Mesothelial cell of epicardium (in vitro differentiated cells): ENCODE measurements at regions not wholly inside any gene's neighbourhood (a gene's known extent, or its start where the extent isn't known, plus 50 kb on each side); places are given as distances from the start of the nearest gene placed in this dataset.

ENCODE experiments used
- DNase-seq, 2 experiments: peaks; one replicate each; pipeline ENCODE4 v3.0.0; 2021; ENCODE audit warnings: low spot score in 2 of 2; ENCODE audit not compliant: unreplicated experiment in 2 of 2
- H3K27ac Mint-ChIP-seq: 2 replicates; pipeline ENCODE4 v1.8.0; 2021; ENCODE audit warnings: mixed read lengths
- H3K27me3 Mint-ChIP-seq: 2 replicates; pipeline ENCODE4 v1.8.0; 2021; ENCODE audit warnings: low read depth, mixed read lengths
- H3K36me3 Mint-ChIP-seq: 2 replicates; pipeline ENCODE4 v1.8.0; 2021; ENCODE audit warnings: mixed read lengths
- H3K4me1 Mint-ChIP-seq: 2 replicates; pipeline ENCODE4 v1.8.0; 2021; ENCODE audit warnings: mixed read lengths
- H3K4me3 Mint-ChIP-seq: 2 replicates; pipeline ENCODE4 v1.8.0; 2021; ENCODE audit warnings: mild to moderate bottlenecking, moderate library complexity, mixed read lengths
- H3K9me3 Mint-ChIP-seq: 2 replicates; pipeline ENCODE4 v1.8.0; 2021; ENCODE audit warnings: mixed read lengths
- CTCF ChIP-seq: fragments of 200-600 bp; sonication (generic); IDR thresholded peaks from one replicate; pipeline ENCODE4 v1.5.0; 2021; ENCODE audit warnings: antibody characterized with exemption; ENCODE audit not compliant: unreplicated experiment

GRCh38 chr22:48651036-48651890 lies 1176.4 kb downstream of the BRD1 start:
- Mint-ChIP-seq H3K4me3 (no peak overlapping the region), H3K27ac (no peak overlapping the region), H3K27me3 (no peaks in the 10 kb centered on the region), H3K9me3 (no peaks in the 10 kb centered on the region), H3K4me1 (no peaks in the 10 kb centered on the region), H3K36me3 (no peaks in the 10 kb centered on the region)
- no peak for DNase-seq
- TF ChIP-seq CTCF, result no peak

- no peaks in the 10 kb centered on the region for H3K4me1 Mint-ChIP-seq
- no peaks in the 10 kb centered on the region for H3K9me3 Mint-ChIP-seq
- no peaks in the 10 kb centered on the region for H3K27me3 Mint-ChIP-seq
- no peak for TF ChIP-seq CTCF
- no peak overlapping the region for H3K4me3 Mint-ChIP-seq
- H3K36me3 Mint-ChIP-seq, result no peaks in the 10 kb centered on the region
- no peak for DNase-seq
- H3K27ac Mint-ChIP-seq, result no peak overlapping the region
Observed at GRCh38 chr22:48650323-48651035, 1177.2 kb downstream of the BRD1 start.

- H3K27ac Mint-ChIP-seq, result no peak overlapping the region
- H3K27me3 Mint-ChIP-seq, result no peaks in the 10 kb centered on the region
- TF ChIP-seq CTCF, result no peak
- no peaks in the 10 kb centered on the region for H3K9me3 Mint-ChIP-seq
- DNase-seq, result no peak
- H3K4me3 Mint-ChIP-seq, result no peak overlapping the region
- H3K4me1 Mint-ChIP-seq, result no peaks in the 10 kb centered on the region
- no peaks in the 10 kb centered on the region for H3K36me3 Mint-ChIP-seq
Observed at GRCh38 chr22:48649466-48649865, 1178.2 kb downstream of the BRD1 start.

GRCh38 chr22:48649031-48649430 lies 1178.6 kb downstream of the BRD1 start:
- Mint-ChIP-seq H3K4me3 (no peak overlapping the region), H3K9me3 (no peaks in the 10 kb centered on the region), H3K4me1 (no peaks in the 10 kb centered on the region), H3K27me3 (no peaks in the 10 kb centered on the region), H3K36me3 (no peaks in the 10 kb centered on the region), H3K27ac (no peak overlapping the region)
- no peak for TF ChIP-seq CTCF
- no peak for DNase-seq

GRCh38 chr22:48647606-48648515 lies 1179.8 kb downstream of the BRD1 start:
- H3K4me3 Mint-ChIP-seq, result no peak overlapping the region
- no peak overlapping the region for H3K27ac Mint-ChIP-seq
- no peaks in the 10 kb centered on the region for H3K36me3 Mint-ChIP-seq
- no peaks in the 10 kb centered on the region for H3K4me1 Mint-ChIP-seq
- H3K27me3 Mint-ChIP-seq, result no peaks in the 10 kb centered on the region
- DNase-seq, result no peak
- no peaks in the 10 kb centered on the region for H3K9me3 Mint-ChIP-seq
- TF ChIP-seq CTCF, result no peak
